SK-N-SH (cell line): ENCODE measurements at regions not wholly inside any gene's neighbourhood (a gene's known extent, or its start where the extent isn't known, plus 50 kb on each side); places are given as distances from the start of the nearest gene placed in this dataset.

Source experiments
- CTCF ChIA-PET: fragments of 300-600, 350-600 bp; formaldehyde crosslinking; extraction: SDS; loops from one replicate; lab custom pipeline; 2021; lab: Yijun Ruan, JAX
- POLR2A ChIA-PET: fragments of 350-600 bp; sonication (Branson Sonifier 250); formaldehyde crosslinking; extraction: SDS; loops from one replicate; lab custom pipeline; 2020; ENCODE audit warnings: antibody characterized with exemption, inconsistent platforms; lab: Yijun Ruan, JAX
- DNase-seq: peaks from one replicate; pipeline ENCODE4 v3.0.0; 2012
- H2AFZ ChIP-seq: fragments of 200-600 bp; sonication (generic); 2 replicates; pipeline ENCODE4 v1.8.1; 2016; ENCODE audit warnings: antibody characterized with exemption, mild to moderate bottlenecking, low read depth
- H3F3A ChIP-seq: fragments of 200-600 bp; sonication (generic); replicated peaks from 2 replicates; pipeline ENCODE3; 2016; ENCODE audit warnings: antibody characterized with exemption, mild to moderate bottlenecking; ENCODE audit not compliant: insufficient read depth
- H3K27ac ChIP-seq, 2 experiments: fragments of 200-500 bp in 1 of 2; fragments of 200-600 bp in 1 of 2; sonication (Bioruptor generic) in 1 of 2; sonication (generic), shearing (Covaris generic) in 1 of 2; 2 replicates each; pipeline versions ENCODE4 v1.5.1 to v1.6.1; 2014 to 2016; ENCODE audit warnings: low read depth in 2 of 2, inconsistent platforms in 1 of 2, low read length in 1 of 2, mild to moderate bottlenecking in 1 of 2, mixed read lengths in 1 of 2
- H3K27me3 ChIP-seq: fragments of 200-600 bp; sonication (generic), shearing (Covaris generic); 2 replicates; pipeline ENCODE4 v1.6.1; 2016; ENCODE audit warnings: mixed run types; ENCODE audit not compliant: insufficient read depth
- H3K36me3 ChIP-seq, 2 experiments: fragments of 200-500 bp in 1 of 2; fragments of 200-600 bp in 1 of 2; sonication (Bioruptor generic) in 1 of 2; sonication (generic) in 1 of 2; replicated peaks in 1 of 2; 2 replicates each; pipeline versions ENCODE3 to v1.5.1; 2014 to 2016; ENCODE audit warnings: low read length in 1 of 2, mild to moderate bottlenecking in 1 of 2; ENCODE audit not compliant: insufficient read depth in 2 of 2, control insufficient read depth in 1 of 2
- H3K4me1 ChIP-seq, 2 experiments: fragments of 200-500 bp in 1 of 2; fragments of 200-600 bp in 1 of 2; sonication (Bioruptor generic) in 1 of 2; sonication (generic), shearing (Covaris generic) in 1 of 2; 2 replicates each; pipeline versions ENCODE4 v1.5.1 to v1.6.1; 2014 to 2016; ENCODE audit warnings: low read depth in 1 of 2, low read length in 1 of 2, mixed run types in 1 of 2; ENCODE audit not compliant: insufficient read depth in 2 of 2, control insufficient read depth in 1 of 2
- H3K4me2 ChIP-seq: fragments of 200-600 bp; sonication (generic), shearing (Covaris generic); 2 replicates; pipeline ENCODE4 v1.6.1; 2017; ENCODE audit warnings: mixed run types
- H3K4me3 ChIP-seq, 2 experiments: fragments of 200-500 bp in 1 of 2; fragments of 200-600 bp in 1 of 2; sonication (Bioruptor generic) in 1 of 2; sonication (generic), shearing (Covaris generic) in 1 of 2; 2 replicates each; pipeline versions ENCODE4 v1.5.1 to v1.8.1; 2014 to 2016; ENCODE audit warnings: low read depth in 2 of 2, inconsistent platforms in 1 of 2, low read length in 1 of 2, mild to moderate bottlenecking in 1 of 2, mixed read lengths in 1 of 2, moderate library complexity in 1 of 2
- H3K79me2 ChIP-seq: fragments of 200-600 bp; sonication (generic); 2 replicates; pipeline ENCODE4 v1.8.1; 2017; ENCODE audit warnings: mild to moderate bottlenecking; ENCODE audit not compliant: insufficient read depth
- H3K9ac ChIP-seq: fragments of 200-600 bp; sonication (generic); 2 replicates; pipeline ENCODE4 v1.6.1; 2017; ENCODE audit warnings: mixed run types
- H3K9me2 ChIP-seq: fragments of 200-600 bp; sonication (generic); 2 replicates; pipeline ENCODE4 v1.6.1; 2017; ENCODE audit warnings: mixed run types
- H3K9me3 ChIP-seq: fragments of 200-600 bp; sonication (generic); 2 replicates; pipeline ENCODE4 v1.6.1; 2017; ENCODE audit warnings: mixed run types, mild to moderate bottlenecking, moderate library complexity
- H4K20me1 ChIP-seq: fragments of 200-600 bp; sonication (generic); 2 replicates; pipeline ENCODE4 v1.6.1; 2017; ENCODE audit warnings: mild to moderate bottlenecking, mixed run types; ENCODE audit not compliant: insufficient read depth
- CHD2 ChIP-seq: fragments of 150-350 bp; IDR thresholded peaks from 2 replicates; pipeline ENCODE4 v1.6.1; 2018; ENCODE audit warnings: low read length; ENCODE audit not compliant: partially characterized antibody
- EP300 ChIP-seq, 2 experiments: IDR thresholded peaks; 2 replicates each; pipeline versions ENCODE4 v1.4.0 to v1.6.1; 2012; ENCODE audit warnings: borderline replicate concordance in 1 of 2, low read depth in 1 of 2, low read length in 1 of 2
- EZH2phosphoT487 ChIP-seq: fragments of 200-600 bp; sonication (generic); IDR thresholded peaks from 2 replicates; pipeline ENCODE4 v1.6.1; 2017; ENCODE audit warnings: low read depth, mixed run types, mild to moderate bottlenecking, antibody characterized with exemption, moderate library complexity, borderline replicate concordance
- FOXM1 ChIP-seq: IDR thresholded peaks from 2 replicates; pipeline ENCODE4 v1.4.0; 2012; ENCODE audit warnings: low read depth, mild to moderate bottlenecking
- JUND ChIP-seq: IDR thresholded peaks from 2 replicates; pipeline ENCODE4 v1.4.0; 2012
- MEF2A ChIP-seq: IDR thresholded peaks from 2 replicates; pipeline ENCODE4 v1.4.0; 2012; ENCODE audit warnings: low read depth, borderline replicate concordance
- RFX5 ChIP-seq: IDR thresholded peaks from 2 replicates; pipeline ENCODE4 v1.6.1; 2012; ENCODE audit warnings: mild to moderate bottlenecking, improper control_type of control experiment, low read length
- RXRA ChIP-seq: IDR thresholded peaks from 2 replicates; pipeline ENCODE4 v1.4.0; 2012; ENCODE audit warnings: low read depth, mild to moderate bottlenecking, borderline replicate concordance
- SIN3A ChIP-seq: IDR thresholded peaks from 2 replicates; pipeline ENCODE4 v1.6.1; 2012; ENCODE audit warnings: low read depth, mild to moderate bottlenecking, low read length, moderate library complexity, borderline replicate concordance
- TAF1 ChIP-seq: IDR thresholded peaks from 2 replicates; pipeline ENCODE4 v1.6.1; 2012; ENCODE audit warnings: low read depth, mild to moderate bottlenecking, low read length, moderate library complexity, borderline replicate concordance
- WGBS: methylation state at CpG from one replicate; pipeline ENCODE4 v1.1.6; 2017; ENCODE audit warnings: low lambda C conversion rate; 5-methylcytosine and 5-hydroxymethylcytosine counted together
- TF ChIP-seq, protein P1 (sequence below): fragments of 200-600 bp; sonication (generic); IDR thresholded peaks from 2 replicates; pipeline ENCODE4 v1.6.1; 2017; ENCODE audit warnings: antibody characterized with exemption, mild to moderate bottlenecking, moderate library complexity
- TF ChIP-seq, protein P2 (sequence below): IDR thresholded peaks from 2 replicates; pipeline ENCODE4 v1.6.1; 2012; ENCODE audit warnings: mild to moderate bottlenecking, low read depth, low read length, moderate library complexity
- TF ChIP-seq, protein P3 (sequence below): IDR thresholded peaks from 2 replicates; pipeline ENCODE4 v1.4.0; 2012; ENCODE audit warnings: low read depth, borderline replicate concordance

DNA sequence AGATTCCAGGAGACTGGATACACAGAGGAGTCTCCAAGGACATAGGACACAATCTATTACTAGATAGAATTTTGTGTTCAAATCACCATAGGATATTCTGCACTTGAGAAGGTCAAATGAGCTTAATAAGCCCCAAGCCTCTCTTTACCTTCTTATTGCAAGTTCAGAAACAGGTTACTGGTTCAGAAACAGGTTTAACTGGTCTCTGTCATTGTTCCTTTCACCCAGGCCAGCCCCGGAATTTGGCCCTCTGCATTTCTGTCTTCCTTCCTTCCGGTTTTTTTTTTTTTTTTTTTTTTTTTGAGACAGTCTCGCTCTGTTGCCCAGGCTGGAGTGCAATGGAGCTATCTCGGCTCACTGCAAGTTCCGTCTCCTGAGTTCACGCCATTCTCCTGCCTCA, 700.2 kb downstream of the EPHA4 start:
- no peaks in the 10 kb centered on the region for H3K4me1 ChIP-seq
- ChIA-PET CTCF (no interaction called here), POLR2A (no interaction called here)
- 31% methylated on average over 6 of the region's 6 CpGs for WGBS
- TF ChIP-seq SIN3A: no peak
- TF ChIP-seq MEF2A: no peak
- no peak for TF ChIP-seq FOXM1
- TF ChIP-seq RXRA: no peak
- no peak for TF ChIP-seq TAF1
- no peak for TF ChIP-seq EZH2phosphoT487
- TF ChIP-seq, protein P1, sequence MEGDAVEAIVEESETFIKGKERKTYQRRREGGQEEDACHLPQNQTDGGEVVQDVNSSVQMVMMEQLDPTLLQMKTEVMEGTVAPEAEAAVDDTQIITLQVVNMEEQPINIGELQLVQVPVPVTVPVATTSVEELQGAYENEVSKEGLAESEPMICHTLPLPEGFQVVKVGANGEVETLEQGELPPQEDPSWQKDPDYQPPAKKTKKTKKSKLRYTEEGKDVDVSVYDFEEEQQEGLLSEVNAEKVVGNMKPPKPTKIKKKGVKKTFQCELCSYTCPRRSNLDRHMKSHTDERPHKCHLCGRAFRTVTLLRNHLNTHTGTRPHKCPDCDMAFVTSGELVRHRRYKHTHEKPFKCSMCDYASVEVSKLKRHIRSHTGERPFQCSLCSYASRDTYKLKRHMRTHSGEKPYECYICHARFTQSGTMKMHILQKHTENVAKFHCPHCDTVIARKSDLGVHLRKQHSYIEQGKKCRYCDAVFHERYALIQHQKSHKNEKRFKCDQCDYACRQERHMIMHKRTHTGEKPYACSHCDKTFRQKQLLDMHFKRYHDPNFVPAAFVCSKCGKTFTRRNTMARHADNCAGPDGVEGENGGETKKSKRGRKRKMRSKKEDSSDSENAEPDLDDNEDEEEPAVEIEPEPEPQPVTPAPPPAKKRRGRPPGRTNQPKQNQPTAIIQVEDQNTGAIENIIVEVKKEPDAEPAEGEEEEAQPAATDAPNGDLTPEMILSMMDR: no peak
- TF ChIP-seq, protein P2, sequence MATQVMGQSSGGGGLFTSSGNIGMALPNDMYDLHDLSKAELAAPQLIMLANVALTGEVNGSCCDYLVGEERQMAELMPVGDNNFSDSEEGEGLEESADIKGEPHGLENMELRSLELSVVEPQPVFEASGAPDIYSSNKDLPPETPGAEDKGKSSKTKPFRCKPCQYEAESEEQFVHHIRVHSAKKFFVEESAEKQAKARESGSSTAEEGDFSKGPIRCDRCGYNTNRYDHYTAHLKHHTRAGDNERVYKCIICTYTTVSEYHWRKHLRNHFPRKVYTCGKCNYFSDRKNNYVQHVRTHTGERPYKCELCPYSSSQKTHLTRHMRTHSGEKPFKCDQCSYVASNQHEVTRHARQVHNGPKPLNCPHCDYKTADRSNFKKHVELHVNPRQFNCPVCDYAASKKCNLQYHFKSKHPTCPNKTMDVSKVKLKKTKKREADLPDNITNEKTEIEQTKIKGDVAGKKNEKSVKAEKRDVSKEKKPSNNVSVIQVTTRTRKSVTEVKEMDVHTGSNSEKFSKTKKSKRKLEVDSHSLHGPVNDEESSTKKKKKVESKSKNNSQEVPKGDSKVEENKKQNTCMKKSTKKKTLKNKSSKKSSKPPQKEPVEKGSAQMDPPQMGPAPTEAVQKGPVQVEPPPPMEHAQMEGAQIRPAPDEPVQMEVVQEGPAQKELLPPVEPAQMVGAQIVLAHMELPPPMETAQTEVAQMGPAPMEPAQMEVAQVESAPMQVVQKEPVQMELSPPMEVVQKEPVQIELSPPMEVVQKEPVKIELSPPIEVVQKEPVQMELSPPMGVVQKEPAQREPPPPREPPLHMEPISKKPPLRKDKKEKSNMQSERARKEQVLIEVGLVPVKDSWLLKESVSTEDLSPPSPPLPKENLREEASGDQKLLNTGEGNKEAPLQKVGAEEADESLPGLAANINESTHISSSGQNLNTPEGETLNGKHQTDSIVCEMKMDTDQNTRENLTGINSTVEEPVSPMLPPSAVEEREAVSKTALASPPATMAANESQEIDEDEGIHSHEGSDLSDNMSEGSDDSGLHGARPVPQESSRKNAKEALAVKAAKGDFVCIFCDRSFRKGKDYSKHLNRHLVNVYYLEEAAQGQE: no peak
- TF ChIP-seq CHD2: no peak
- TF ChIP-seq JUND: no peak
- TF ChIP-seq EP300 (IDR thresholded peaks at IDR 0.05; ENCODE audit: borderline replicate concordance in 1 of 2, low read depth in 1 of 2, low read length in 1 of 2): no peak
- TF ChIP-seq, protein P3, sequence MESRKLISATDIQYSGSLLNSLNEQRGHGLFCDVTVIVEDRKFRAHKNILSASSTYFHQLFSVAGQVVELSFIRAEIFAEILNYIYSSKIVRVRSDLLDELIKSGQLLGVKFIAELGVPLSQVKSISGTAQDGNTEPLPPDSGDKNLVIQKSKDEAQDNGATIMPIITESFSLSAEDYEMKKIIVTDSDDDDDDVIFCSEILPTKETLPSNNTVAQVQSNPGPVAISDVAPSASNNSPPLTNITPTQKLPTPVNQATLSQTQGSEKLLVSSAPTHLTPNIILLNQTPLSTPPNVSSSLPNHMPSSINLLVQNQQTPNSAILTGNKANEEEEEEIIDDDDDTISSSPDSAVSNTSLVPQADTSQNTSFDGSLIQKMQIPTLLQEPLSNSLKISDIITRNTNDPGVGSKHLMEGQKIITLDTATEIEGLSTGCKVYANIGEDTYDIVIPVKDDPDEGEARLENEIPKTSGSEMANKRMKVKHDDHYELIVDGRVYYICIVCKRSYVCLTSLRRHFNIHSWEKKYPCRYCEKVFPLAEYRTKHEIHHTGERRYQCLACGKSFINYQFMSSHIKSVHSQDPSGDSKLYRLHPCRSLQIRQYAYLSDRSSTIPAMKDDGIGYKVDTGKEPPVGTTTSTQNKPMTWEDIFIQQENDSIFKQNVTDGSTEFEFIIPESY: no peak
- TF ChIP-seq RFX5: no peak
- H3K9ac ChIP-seq: no peak overlapping the region
- H3K9me3 ChIP-seq: no peaks in the 10 kb centered on the region
- no peak overlapping the region for H3K27ac ChIP-seq
- H3F3A ChIP-seq: peaks cover 4% of the 10 kb centered on the region
- H4K20me1 ChIP-seq: no peaks in the 10 kb centered on the region
- H3K9me2 ChIP-seq: no peaks in the 10 kb centered on the region
- H3K36me3 ChIP-seq: no peaks in the 10 kb centered on the region
- H2AFZ ChIP-seq: no peak overlapping the region
- no peak for DNase-seq
- no peak overlapping the region for H3K4me2 ChIP-seq
- no peak overlapping the region for H3K4me3 ChIP-seq
- H3K27me3 ChIP-seq: no peaks in the 10 kb centered on the region
- H3K79me2 ChIP-seq: no peaks in the 10 kb centered on the region
